Esophagus muscularis mucosa (tissue), 4 donors: ENCODE measurements at regions not wholly inside any gene's neighbourhood (a gene's known extent, or its start where the extent isn't known, plus 50 kb on each side); places are given as distances from the start of the nearest gene placed in this dataset.

Source experiments
- EP300 ChIP-seq: sonication (generic); formaldehyde crosslinking; IDR thresholded peaks from one replicate; pipeline ENCODE4 v1.6.1; 2017; ENCODE audit warnings: antibody characterized with exemption
- POLR2A ChIP-seq: fragments of 450-650 bp; IDR thresholded peaks from one replicate; pipeline ENCODE4 v1.6.1; 2017; ENCODE audit warnings: antibody characterized with exemption, moderate library complexity, mild to moderate bottlenecking, low read depth
- TF ChIP-seq, protein P1 (sequence below), 3 experiments: fragments of 200-600 bp in 2 of 3; fragments of 450-650 bp in 1 of 3; sonication (generic) in 2 of 3; IDR thresholded peaks; one replicate each; pipeline ENCODE4 v1.5.1; 2017 to 2019; ENCODE audit warnings: antibody characterized with exemption in 3 of 3, mild to moderate bottlenecking in 2 of 3, moderate library complexity in 1 of 3

DNA sequence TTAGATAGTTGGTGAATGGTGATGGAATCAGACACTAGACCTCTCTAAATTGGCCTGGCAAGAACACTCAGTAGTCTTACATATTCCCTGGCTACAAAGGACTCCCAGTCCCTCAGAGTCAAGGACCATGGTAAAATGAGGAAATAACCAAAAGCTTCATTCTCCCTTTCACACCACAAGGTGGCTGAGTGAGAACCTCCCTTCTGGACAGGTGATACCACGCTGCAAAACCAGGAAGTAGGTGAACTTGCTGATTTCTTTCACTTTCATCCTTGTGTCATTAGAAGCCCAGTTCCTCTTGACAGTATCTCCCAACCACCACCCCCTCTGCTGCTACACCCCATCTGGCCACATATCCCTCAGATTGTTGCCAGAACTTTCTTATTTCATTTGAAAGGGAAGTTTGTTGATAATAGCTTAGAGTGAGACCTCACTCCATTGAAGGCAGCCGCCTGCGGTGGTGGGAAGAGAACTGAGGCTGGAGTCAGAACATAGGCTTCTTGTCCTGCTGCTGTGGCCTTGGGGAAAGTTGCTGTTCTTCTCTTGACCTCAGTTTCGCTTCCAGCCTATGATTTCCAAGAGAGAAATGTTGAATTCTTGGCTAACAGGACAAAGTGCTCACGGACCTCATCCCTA, 290.6 kb upstream of the CCL2 start:
- TF ChIP-seq, protein P1, sequence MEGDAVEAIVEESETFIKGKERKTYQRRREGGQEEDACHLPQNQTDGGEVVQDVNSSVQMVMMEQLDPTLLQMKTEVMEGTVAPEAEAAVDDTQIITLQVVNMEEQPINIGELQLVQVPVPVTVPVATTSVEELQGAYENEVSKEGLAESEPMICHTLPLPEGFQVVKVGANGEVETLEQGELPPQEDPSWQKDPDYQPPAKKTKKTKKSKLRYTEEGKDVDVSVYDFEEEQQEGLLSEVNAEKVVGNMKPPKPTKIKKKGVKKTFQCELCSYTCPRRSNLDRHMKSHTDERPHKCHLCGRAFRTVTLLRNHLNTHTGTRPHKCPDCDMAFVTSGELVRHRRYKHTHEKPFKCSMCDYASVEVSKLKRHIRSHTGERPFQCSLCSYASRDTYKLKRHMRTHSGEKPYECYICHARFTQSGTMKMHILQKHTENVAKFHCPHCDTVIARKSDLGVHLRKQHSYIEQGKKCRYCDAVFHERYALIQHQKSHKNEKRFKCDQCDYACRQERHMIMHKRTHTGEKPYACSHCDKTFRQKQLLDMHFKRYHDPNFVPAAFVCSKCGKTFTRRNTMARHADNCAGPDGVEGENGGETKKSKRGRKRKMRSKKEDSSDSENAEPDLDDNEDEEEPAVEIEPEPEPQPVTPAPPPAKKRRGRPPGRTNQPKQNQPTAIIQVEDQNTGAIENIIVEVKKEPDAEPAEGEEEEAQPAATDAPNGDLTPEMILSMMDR (IDR thresholded peaks at IDR 0.05) = no peak
- TF ChIP-seq POLR2A = no peak
- TF ChIP-seq EP300 = no peak
